ENCODE measurements at regions not wholly inside any gene's neighbourhood (a gene's known extent, or its start where the extent isn't known, plus 50 kb on each side); places are given as distances from the start of the nearest gene placed in this dataset.

GRCh38 chr1:80181418-80181817, 1174.9 kb upstream of the ADGRL4 start:
- Histone ChIP-seq H2AFZ (ENCODE audit: low read length) (no peak overlapping the region), H3K27me3 (replicated peaks; ENCODE audit: insufficient read depth, low read length) (no peaks in the 10 kb centered on the region), H4K20me1 (ENCODE audit: insufficient read depth, low read length) (no peaks in the 10 kb centered on the region), H3K4me3 (ENCODE audit: low read length) (no peak overlapping the region), H3K27ac (ENCODE audit: low read length) (no peak overlapping the region), H3K4me2 (ENCODE audit: low read depth, low read length) (no peak overlapping the region), H3K79me2 (ENCODE audit: low read length) (no peaks in the 10 kb centered on the region), H3K9ac (ENCODE audit: low read length) (no peak overlapping the region), H3K4me1 (ENCODE audit: low read length) (no peaks in the 10 kb centered on the region), H3K9me2 (replicated peaks; ENCODE audit: insufficient read depth, low read length) (no peaks in the 10 kb centered on the region), H3K36me3 (replicated peaks; ENCODE audit: insufficient read depth, low read length) (no peaks in the 10 kb centered on the region), H3F3A (ENCODE audit: insufficient read depth, low read length) (no peaks in the 10 kb centered on the region), H3K9me3 (replicated peaks; ENCODE audit: insufficient read depth, low read length) (no peaks in the 10 kb centered on the region)
- TF ChIP-seq CTCF (IDR thresholded peaks at IDR 0.05; ENCODE audit: low read length) = no peak
- TF ChIP-seq EZH2phosphoT487 (IDR thresholded peaks at IDR 0.05; ENCODE audit: low read length) = no peak
- no peak for TF ChIP-seq EZH2 (optimal IDR thresholded peaks at IDR 0.05; ENCODE audit: low read depth, low read length)
- no peak for DNase-seq

- Histone ChIP-seq H3K4me1 (ENCODE audit: low read length) (no peaks in the 10 kb centered on the region), H3K9me2 (replicated peaks; ENCODE audit: insufficient read depth, low read length) (no peaks in the 10 kb centered on the region), H3K9ac (ENCODE audit: low read length) (no peak overlapping the region)
Observed at GRCh38 chr1:80171631-80172030, 1165.1 kb upstream of the ADGRL4 start.

GRCh38 chr1:80170811-80171485, 1164.4 kb upstream of the ADGRL4 start:
- H3K4me1 ChIP-seq (ENCODE audit: low read length) = no peaks in the 10 kb centered on the region
- H3K36me3 ChIP-seq (replicated peaks; ENCODE audit: insufficient read depth, low read length) = no peaks in the 10 kb centered on the region
- no peaks in the 10 kb centered on the region for H3K9me3 ChIP-seq (replicated peaks; ENCODE audit: insufficient read depth, low read length)
- H3K79me2 ChIP-seq (ENCODE audit: low read length) = no peaks in the 10 kb centered on the region
- no peaks in the 10 kb centered on the region for H3F3A ChIP-seq (ENCODE audit: insufficient read depth, low read length)
- H4K20me1 ChIP-seq (ENCODE audit: insufficient read depth, low read length) = no peaks in the 10 kb centered on the region
- no peak overlapping the region for H2AFZ ChIP-seq (ENCODE audit: low read length)
- no peaks in the 10 kb centered on the region for H3K27me3 ChIP-seq (replicated peaks; ENCODE audit: insufficient read depth, low read length)
- no peak overlapping the region for H3K4me2 ChIP-seq (ENCODE audit: low read depth, low read length)
- DNase-seq = no peak
- H3K4me3 ChIP-seq (ENCODE audit: low read length) = no peak overlapping the region
- TF ChIP-seq EZH2phosphoT487 (IDR thresholded peaks at IDR 0.05; ENCODE audit: low read length) (no peak), EZH2 (optimal IDR thresholded peaks at IDR 0.05; ENCODE audit: low read depth, low read length) (no peak), CTCF (IDR thresholded peaks at IDR 0.05; ENCODE audit: low read length) (no peak)
- H3K9ac ChIP-seq (ENCODE audit: low read length) = no peak overlapping the region
- no peaks in the 10 kb centered on the region for H3K9me2 ChIP-seq (replicated peaks; ENCODE audit: insufficient read depth, low read length)
- H3K27ac ChIP-seq (ENCODE audit: low read length) = no peak overlapping the region

More at GRCh38 chr1:80171631-80172030, 1165.1 kb upstream of the ADGRL4 start:
- H4K20me1 ChIP-seq (ENCODE audit: insufficient read depth, low read length) = no peaks in the 10 kb centered on the region
- no peak for DNase-seq
- no peak for TF ChIP-seq EZH2 (optimal IDR thresholded peaks at IDR 0.05; ENCODE audit: low read depth, low read length)
- no peak for TF ChIP-seq CTCF (IDR thresholded peaks at IDR 0.05; ENCODE audit: low read length)
- no peak for TF ChIP-seq EZH2phosphoT487 (IDR thresholded peaks at IDR 0.05; ENCODE audit: low read length)
- no peaks in the 10 kb centered on the region for H3K79me2 ChIP-seq (ENCODE audit: low read length)
- H3F3A ChIP-seq (ENCODE audit: insufficient read depth, low read length) = no peaks in the 10 kb centered on the region
- no peak overlapping the region for H2AFZ ChIP-seq (ENCODE audit: low read length)
- no peaks in the 10 kb centered on the region for H3K27me3 ChIP-seq (replicated peaks; ENCODE audit: insufficient read depth, low read length)
- H3K36me3 ChIP-seq (replicated peaks; ENCODE audit: insufficient read depth, low read length) = no peaks in the 10 kb centered on the region
- no peak overlapping the region for H3K4me3 ChIP-seq (ENCODE audit: low read length)
- no peak overlapping the region for H3K27ac ChIP-seq (ENCODE audit: low read length)
- H3K4me2 ChIP-seq (ENCODE audit: low read depth, low read length) = no peak overlapping the region
- no peaks in the 10 kb centered on the region for H3K9me3 ChIP-seq (replicated peaks; ENCODE audit: insufficient read depth, low read length)

Measured in MM.1S (cell line).